K562 (cell line): ENCODE measurements at regions not wholly inside any gene's neighbourhood (a gene's known extent, or its start where the extent isn't known, plus 50 kb on each side); places are given as distances from the start of the nearest gene placed in this dataset.

Experiments
- ATAC-seq: fragments of 200-7000 bp; cut with Tn5 transposase; 3 replicates; pipeline ENCODE4 v1.9.1; 2020; ENCODE audit warnings: moderate library complexity
- BruUV-seq: library from RNA; stranded (reverse); fragments of 400-500 nt; replicated peaks from 2 replicates; lab custom pipeline; 2021; lab: Mats Ljungman, UMichigan
- CTCF ChIA-PET: fragments of 300-600 bp; formaldehyde crosslinking; extraction: SDS; loops from one replicate; lab custom pipeline; 2021; ENCODE audit warnings: low intra/inter-chr PET ratio; lab: Yijun Ruan, JAX
- POLR2A ChIA-PET: fragments of 300-600, 350-650 bp; sonication (Branson Sonifier 250); formaldehyde crosslinking; extraction: SDS; loops from one replicate; lab custom pipeline; 2021; ENCODE audit warnings: antibody characterized with exemption, inconsistent platforms; lab: Yijun Ruan, JAX
- DNase-seq, 4 experiments: peaks; one replicate each; pipeline versions ENCODE4 v3.0.0 to v3.0.0-alpha.2; 2011 to 2018; ENCODE audit warnings: low spot score in 3 of 4, mixed read lengths in 3 of 4; ENCODE audit errors: extremely low read depth in 1 of 4
- FAIRE-seq: peaks from 2 replicates; lab custom pipeline; 2011; peaks lifted over from hg19 to GRCh38; lab: Jason Lieb, UNC
- H2AFZ ChIP-seq: 2 replicates; pipeline ENCODE4 v1.6.0; 2011; ENCODE audit warnings: low read depth, low read length, control low read depth, inconsistent platforms
- H3K27ac ChIP-seq: fragments of 200-600 bp; 3 replicates; pipeline ENCODE4 v1.8.0; 2011; ENCODE audit warnings: low read depth, mild to moderate bottlenecking, control low read depth, inconsistent platforms, low read length, moderate library complexity, mixed read lengths; ENCODE audit errors: extremely low read depth
- H3K27me3 ChIP-seq, 2 experiments: fragments of 300-600 bp in 1 of 2; 2 replicates in 1 of 2; 3 replicates in 1 of 2; pipeline versions ENCODE4 v1.6.0 to v1.8.0; 2011; ENCODE audit warnings: inconsistent platforms in 2 of 2, low read length in 2 of 2, mild to moderate bottlenecking in 1 of 2, mixed read lengths in 1 of 2, moderate library complexity in 1 of 2; ENCODE audit not compliant: control insufficient read depth in 2 of 2, insufficient read depth in 2 of 2
- H3K36me3 ChIP-seq: fragments of 300-600 bp; 3 replicates; pipeline ENCODE4 v1.8.0; 2011; ENCODE audit warnings: mild to moderate bottlenecking, low read length, inconsistent platforms; ENCODE audit not compliant: control insufficient read depth, insufficient read depth
- H3K4me1 ChIP-seq, 2 experiments: fragments of 200-600 bp in 1 of 2; replicated peaks in 1 of 2; 2 replicates in 1 of 2; 3 replicates in 1 of 2; pipeline versions ENCODE4 v1.5.1 to v1.8.0; 2011; ENCODE audit warnings: inconsistent platforms in 2 of 2, low read length in 2 of 2, mild to moderate bottlenecking in 1 of 2, mixed read lengths in 1 of 2, moderate library complexity in 1 of 2; ENCODE audit not compliant: control insufficient read depth in 2 of 2, insufficient read depth in 2 of 2
- H3K4me2 ChIP-seq: 2 replicates; pipeline ENCODE4 v1.6.1; 2011; ENCODE audit warnings: low read length, control low read depth, inconsistent platforms, mixed read lengths; ENCODE audit not compliant: insufficient read depth
- H3K4me3 ChIP-seq: fragments of 200-600 bp; sonication (generic), shearing (Covaris generic); 2 replicates; pipeline ENCODE4 v1.5.1; 2016; ENCODE audit warnings: control low read depth, inconsistent platforms
- H3K79me2 ChIP-seq: fragments of 200-600 bp; 3 replicates; pipeline ENCODE4 v1.8.0; 2011; ENCODE audit warnings: low read length, inconsistent platforms; ENCODE audit not compliant: control insufficient read depth, insufficient read depth
- H3K9ac ChIP-seq, 2 experiments: 2 replicates each; pipeline versions ENCODE4 v1.6.0 to v1.6.1; 2011; ENCODE audit warnings: low read depth in 2 of 2, low read length in 2 of 2, control low read depth in 1 of 2, inconsistent platforms in 1 of 2, mild to moderate bottlenecking in 1 of 2, mixed read lengths in 1 of 2; ENCODE audit not compliant: insufficient read depth in 1 of 2
- H3K9me1 ChIP-seq: one replicate; pipeline ENCODE4 v1.6.0; 2011; ENCODE audit warnings: inconsistent platforms, mild to moderate bottlenecking, low read length, moderate library complexity; ENCODE audit not compliant: control insufficient read depth, insufficient read depth
- H3K9me3 ChIP-seq: replicated peaks from 2 replicates; pipeline ENCODE4 v1.5.1; 2011; ENCODE audit warnings: low read depth, low read length, inconsistent platforms; ENCODE audit not compliant: control insufficient read depth, insufficient read depth
- H4K20me1 ChIP-seq: replicated peaks from 2 replicates; pipeline ENCODE4 v1.6.1; 2011; ENCODE audit warnings: low read length, inconsistent platforms, mixed read lengths; ENCODE audit not compliant: control insufficient read depth, insufficient read depth
- C11orf30 ChIP-seq: fragments of 450-650 bp; IDR thresholded peaks from 2 replicates; pipeline ENCODE4 v1.6.1; 2016; ENCODE audit warnings: low read depth, mild to moderate bottlenecking
- DDX20 ChIP-seq: fragments of 450-650 bp; IDR thresholded peaks from 2 replicates; pipeline ENCODE4 v1.6.1; 2016; ENCODE audit warnings: missing genetic modification characterization, low read depth, mild to moderate bottlenecking, missing compliant biosample characterization, moderate library complexity
- HDAC1 ChIP-seq, 2 experiments: fragments of 450-650 bp; IDR thresholded peaks; 2 replicates each; pipeline ENCODE4 v1.6.1; 2016 to 2017; ENCODE audit warnings: inconsistent platforms in 1 of 2, mild to moderate bottlenecking in 1 of 2, moderate library complexity in 1 of 2
- HMG20B ChIP-seq: fragments of 250-450 bp; sonication (Bioruptor Pico); IDR thresholded peaks from 2 replicates; pipeline ENCODE4 v1.5.0; 2021; ENCODE audit warnings: mild to moderate bottlenecking
- MAFF ChIP-seq: IDR thresholded peaks from 2 replicates; pipeline ENCODE4 v1.6.1; 2012; ENCODE audit warnings: low read length, improper control_type of control experiment
- MAFG ChIP-seq: fragments of 450-650 bp; conservative IDR thresholded peaks from 2 replicates; pipeline ENCODE4 v1.6.1; 2016; ENCODE audit warnings: missing genetic modification characterization, missing compliant biosample characterization
- MAFK ChIP-seq: IDR thresholded peaks from 2 replicates; pipeline ENCODE4 v1.6.1; 2011; ENCODE audit warnings: low read length, improper control_type of control experiment
- PHB2 ChIP-seq: fragments of 450-650 bp; IDR thresholded peaks from 2 replicates; pipeline ENCODE4 v1.6.1; 2017; ENCODE audit warnings: low read depth
- RFX5 ChIP-seq: IDR thresholded peaks from 2 replicates; pipeline ENCODE4 v1.6.1; 2011; ENCODE audit warnings: low read depth, mild to moderate bottlenecking, improper control_type of control experiment, low read length
- TEAD4 ChIP-seq, 2 experiments: sonication (generic) in 1 of 2; formaldehyde crosslinking in 1 of 2; IDR thresholded peaks; 2 replicates each; pipeline versions ENCODE4 v1.6.1 to v1.8.0; 2012 to 2022; ENCODE audit warnings: borderline replicate concordance in 1 of 2, inconsistent platforms in 1 of 2, low read length in 1 of 2, mild to moderate bottlenecking in 1 of 2, missing genetic modification reagents in 1 of 2
- TSC22D4 ChIP-seq: fragments of 450-650 bp; IDR thresholded peaks from 2 replicates; pipeline ENCODE4 v1.6.1; 2016; ENCODE audit warnings: missing genetic modification characterization, missing biosample characterization, control low read depth
- ZNF316 ChIP-seq: fragments of 450-650 bp; IDR thresholded peaks from 2 replicates; pipeline ENCODE4 v1.6.1; 2016
- ZNF717 ChIP-seq: fragments of 250-450 bp; sonication (Bioruptor Pico); IDR thresholded peaks from 2 replicates; pipeline ENCODE4 v1.5.0; 2021
- ZZZ3 ChIP-seq: fragments of 450-650 bp; IDR thresholded peaks from 2 replicates; pipeline ENCODE4 v1.6.1; 2016; ENCODE audit warnings: antibody characterized with exemption, mild to moderate bottlenecking, moderate library complexity
- WGBS: fragments of 100-300 bp; shearing (Covaris generic); methylation state at CpG from one replicate; pipeline ENCODE4 v1.1.6; 2016; ENCODE audit warnings: low coverage, mixed read lengths; ENCODE audit not compliant: insufficient coverage; ENCODE audit errors: missing lambda C conversion rate; 5-methylcytosine and 5-hydroxymethylcytosine counted together
- in situ Hi-C: fragments of 300-500 bp; cut with MboI; formaldehyde crosslinking; loops from 4 replicates; pipeline ENCODE4 v1.15.0; 2018; ENCODE audit warnings: inconsistent platforms, mixed read lengths
- intact Hi-C: fragments of 100-400 bp; cut with micrococcal nuclease; formaldehyde crosslinking; loops from 2 replicates; pipeline ENCODE4 v1.14.2; 2022
- TF ChIP-seq, protein P1 (sequence below): fragments of 450-650 bp; formaldehyde crosslinking; IDR thresholded peaks from 2 replicates; pipeline ENCODE4 v1.4.0; 2020; ENCODE audit warnings: mild to moderate bottlenecking, moderate library complexity

DNA sequence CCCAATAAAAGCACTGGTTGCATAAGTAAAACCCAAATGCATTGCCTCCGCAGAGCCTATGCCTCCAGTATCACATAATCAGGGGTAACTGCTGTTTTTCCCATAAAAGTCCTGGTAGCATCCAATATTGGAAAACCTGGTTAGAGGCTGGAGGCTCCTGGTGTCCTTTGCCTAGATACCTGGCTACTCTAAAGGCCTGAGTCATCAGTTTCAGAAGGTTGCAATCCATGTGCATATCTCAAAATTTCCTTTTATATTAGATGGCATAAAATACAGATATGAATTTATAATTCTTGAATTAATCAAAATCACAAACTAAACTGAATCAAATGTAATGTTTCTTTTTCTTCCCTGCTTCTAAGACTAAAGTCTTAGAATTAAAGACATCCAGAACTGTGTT lies 164.2 kb upstream of the DCN start:
- Histone ChIP-seq H3K27ac (no peak overlapping the region), H2AFZ (no peak overlapping the region), H3K4me1 (no peaks in the 10 kb centered on the region), H3K27me3 (no peaks in the 10 kb centered on the region), H3K9me3 (no peaks in the 10 kb centered on the region), H3K79me2 (no peaks in the 10 kb centered on the region), H3K4me2 (no peak overlapping the region), H3K9me1 (no peaks in the 10 kb centered on the region), H3K9ac (no peak overlapping the region), H3K36me3 (no peaks in the 10 kb centered on the region), H3K4me3 (no peak overlapping the region), H4K20me1 (no peaks in the 10 kb centered on the region)
- TF ChIP-seq TSC22D4 (tag), result no peak
- TF ChIP-seq ZNF316, result peak; percentile 69
- peak; percentile 47 for TF ChIP-seq C11orf30
- TF ChIP-seq MAFF, result peak; percentile 71
- TF ChIP-seq TEAD4 (IDR thresholded peaks at IDR 0.05; ENCODE audit: low read length), result no peak
- TF ChIP-seq TEAD4 (CRISPR knock-in tag; IDR thresholded peaks at IDR 0.05; ENCODE audit: borderline replicate concordance), result no peak
- no peak for TF ChIP-seq DDX20 (tag)
- peak; percentile 55 for TF ChIP-seq MAFG (tag)
- no peak for TF ChIP-seq HMG20B (CRISPR knock-in tag)
- no peak for TF ChIP-seq ZNF717 (CRISPR knock-in tag)
- TF ChIP-seq HDAC1 (IDR thresholded peaks at IDR 0.05), result no peak
- no peak for TF ChIP-seq RFX5
- TF ChIP-seq, protein P1, sequence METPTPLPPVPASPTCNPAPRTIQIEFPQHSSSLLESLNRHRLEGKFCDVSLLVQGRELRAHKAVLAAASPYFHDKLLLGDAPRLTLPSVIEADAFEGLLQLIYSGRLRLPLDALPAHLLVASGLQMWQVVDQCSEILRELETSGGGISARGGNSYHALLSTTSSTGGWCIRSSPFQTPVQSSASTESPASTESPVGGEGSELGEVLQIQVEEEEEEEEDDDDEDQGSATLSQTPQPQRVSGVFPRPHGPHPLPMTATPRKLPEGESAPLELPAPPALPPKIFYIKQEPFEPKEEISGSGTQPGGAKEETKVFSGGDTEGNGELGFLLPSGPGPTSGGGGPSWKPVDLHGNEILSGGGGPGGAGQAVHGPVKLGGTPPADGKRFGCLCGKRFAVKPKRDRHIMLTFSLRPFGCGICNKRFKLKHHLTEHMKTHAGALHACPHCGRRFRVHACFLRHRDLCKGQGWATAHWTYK (CRISPR knock-in tag), result no peak
- TF ChIP-seq ZZZ3, result no peak
- TF ChIP-seq PHB2, result no peak
- peak; percentile 70 for TF ChIP-seq MAFK
- POLR2A ChIA-PET, result no interaction called here
- DNase-seq (no peak), FAIRE-seq (no peak), ATAC-seq (no peak)
- BruUV-seq, result no TSS peak
- intact Hi-C loops (no loop called here), in situ Hi-C loops (loop anchor here (25.0 kb wide), 1 partner anchor 360 kb away; no protein-coding TSS in a partner anchor)
- WGBS, result 67% methylated on average over 1 of the region's 1 CpG
- CTCF ChIA-PET, result no interaction called here
